GM23338 (cell line): ENCODE measurements at regions not wholly inside any gene's neighbourhood (a gene's known extent, or its start where the extent isn't known, plus 50 kb on each side); places are given as distances from the start of the nearest gene placed in this dataset.

Experiments
- ATAC-seq: fragments of 200-7000 bp; cut with Tn5 transposase; 3 replicates; pipeline ENCODE4 v1.9.1; 2020
- DNase-seq: peaks from one replicate; pipeline ENCODE4 v3.0.0-alpha.2; 2015; ENCODE audit warnings: low spot score
- H2AFZ ChIP-seq: fragments of 200-600 bp; sonication (generic); 2 replicates; pipeline ENCODE4 v1.8.0; 2016; ENCODE audit warnings: antibody characterized with exemption, mild to moderate bottlenecking, moderate library complexity
- H3F3A ChIP-seq: fragments of 200-600 bp; sonication (generic); replicated peaks from 2 replicates; pipeline ENCODE4 v1.8.0; 2017; ENCODE audit warnings: antibody characterized with exemption, mixed run types, low read depth
- H3K27ac ChIP-seq: fragments of 200-600 bp; sonication (generic); 2 replicates; pipeline ENCODE4 v1.6.1; 2016; ENCODE audit warnings: low read depth
- H3K27me3 ChIP-seq: fragments of 200-600 bp; sonication (generic); 2 replicates; pipeline ENCODE4 v1.8.0; 2016; ENCODE audit warnings: mild to moderate bottlenecking, mixed run types, moderate library complexity; ENCODE audit not compliant: insufficient read depth
- H3K36me3 ChIP-seq: fragments of 200-600 bp; sonication (generic); 2 replicates; pipeline ENCODE4 v1.8.0; 2016; ENCODE audit warnings: mild to moderate bottlenecking; ENCODE audit not compliant: insufficient read depth
- H3K4me1 ChIP-seq: fragments of 200-600 bp; sonication (generic); 2 replicates; pipeline ENCODE4 v1.8.0; 2016; ENCODE audit warnings: mild to moderate bottlenecking, moderate library complexity; ENCODE audit not compliant: insufficient read depth
- H3K4me2 ChIP-seq: fragments of 200-600 bp; sonication (generic); 2 replicates; pipeline ENCODE4 v1.7.1; 2017; ENCODE audit warnings: mixed run types
- H3K4me3 ChIP-seq: fragments of 200-600 bp; sonication (generic); 2 replicates; pipeline ENCODE4 v1.6.1; 2016; ENCODE audit warnings: mixed run types
- H3K79me2 ChIP-seq: fragments of 200-600 bp; sonication (generic); replicated peaks from 2 replicates; pipeline ENCODE4 v1.8.0; 2017; ENCODE audit warnings: mild to moderate bottlenecking; ENCODE audit not compliant: insufficient read depth
- H3K9me2 ChIP-seq: fragments of 200-600 bp; sonication (generic); 2 replicates; pipeline ENCODE4 v1.8.0; 2017; ENCODE audit not compliant: insufficient read depth
- H4K20me1 ChIP-seq: fragments of 200-600 bp; sonication (generic); replicated peaks from 2 replicates; pipeline ENCODE4 v1.8.0; 2017; ENCODE audit warnings: mild to moderate bottlenecking; ENCODE audit not compliant: insufficient read depth
- H3K27ac Mint-ChIP-seq: 2 replicates; pipeline ENCODE4 v1.8.0; 2020; ENCODE audit warnings: inconsistent platforms, mild to moderate bottlenecking, moderate library complexity, mixed read lengths
- H3K27me3 Mint-ChIP-seq: 3 replicates; pipeline ENCODE4 v1.8.0; 2022; ENCODE audit warnings: low read depth, mild to moderate bottlenecking, moderate library complexity, mixed read lengths, inconsistent platforms; ENCODE audit not compliant: insufficient read depth, poor library complexity
- H3K36me3 Mint-ChIP-seq: 3 replicates; pipeline ENCODE4 v1.8.0; 2021; ENCODE audit warnings: low read depth, mild to moderate bottlenecking, inconsistent platforms, moderate library complexity, mixed read lengths
- H3K4me1 Mint-ChIP-seq: 3 replicates; pipeline ENCODE4 v1.8.0; 2020; ENCODE audit warnings: mild to moderate bottlenecking, inconsistent platforms, mixed read lengths
- H3K4me3 Mint-ChIP-seq: 3 replicates; pipeline ENCODE4 v1.8.0; 2021; ENCODE audit warnings: moderate library complexity, mild to moderate bottlenecking, inconsistent platforms, mixed read lengths
- H3K9me3 Mint-ChIP-seq: 3 replicates; pipeline ENCODE4 v1.8.0; 2020; ENCODE audit warnings: moderate library complexity, mild to moderate bottlenecking, inconsistent platforms, mixed read lengths
- CREB1 ChIP-seq: fragments of 250-450 bp; sonication (Bioruptor Pico); IDR thresholded peaks from 2 replicates; pipeline ENCODE4 v1.5.0; 2020; ENCODE audit warnings: low read depth, mild to moderate bottlenecking, moderate library complexity
- CTCF ChIP-seq, 2 experiments: fragments of 200-600 bp in 1 of 2; sonication (generic) in 1 of 2; conservative IDR thresholded peaks; 2 replicates each; pipeline versions ENCODE4 v1.5.1 to v1.6.1; 2016 to 2017; ENCODE audit warnings: antibody characterized with exemption in 2 of 2, low read depth in 2 of 2, mild to moderate bottlenecking in 2 of 2, moderate library complexity in 1 of 2
- EZH2 ChIP-seq: fragments of 200-600 bp; sonication (generic); IDR thresholded peaks from one replicate; pipeline ENCODE4 v1.8.0; 2017; ENCODE audit warnings: antibody characterized with exemption, mild to moderate bottlenecking, low read depth; ENCODE audit not compliant: unreplicated experiment
- EZH2phosphoT487 ChIP-seq: fragments of 200-600 bp; sonication (generic); IDR thresholded peaks from one replicate; pipeline ENCODE4 v1.8.1; 2018; ENCODE audit warnings: antibody characterized with exemption; ENCODE audit not compliant: unreplicated experiment
- JUNB ChIP-seq: IDR thresholded peaks from one replicate; pipeline ENCODE4 v1.6.1; 2016; ENCODE audit warnings: antibody characterized with exemption; ENCODE audit not compliant: unreplicated experiment
- NANOG ChIP-seq: IDR thresholded peaks from 2 replicates; pipeline ENCODE4 v1.6.1; 2016; ENCODE audit warnings: antibody characterized with exemption, borderline replicate concordance
- POLR2AphosphoS5 ChIP-seq: IDR thresholded peaks from 2 replicates; pipeline ENCODE4 v1.6.1; 2016; ENCODE audit warnings: antibody characterized with exemption, low read depth
- REST ChIP-seq: IDR thresholded peaks from one replicate; pipeline ENCODE4 v1.6.1; 2018; ENCODE audit warnings: antibody characterized with exemption; ENCODE audit not compliant: unreplicated experiment
- STAT1 ChIP-seq: IDR thresholded peaks from one replicate; pipeline ENCODE4 v1.6.1; 2016; ENCODE audit warnings: antibody characterized with exemption; ENCODE audit not compliant: unreplicated experiment
- ZNF114 ChIP-seq: fragments of 250-450 bp; sonication (Bioruptor Pico); IDR thresholded peaks from 2 replicates; pipeline ENCODE4 v1.5.0; 2020; ENCODE audit warnings: mild to moderate bottlenecking, moderate library complexity
- ZNF331 ChIP-seq: fragments of 250-450 bp; sonication (Bioruptor Pico); IDR thresholded peaks from 2 replicates; pipeline ENCODE4 v1.5.0; 2020; ENCODE audit warnings: low read depth, mild to moderate bottlenecking, moderate library complexity

- no peak for TF ChIP-seq CTCF (conservative IDR thresholded peaks at IDR 0.05; ENCODE audit: low read depth in 2 of 2)
- no peak for TF ChIP-seq EZH2
- TF ChIP-seq CREB1 (CRISPR knock-in tag) = no peak
- TF ChIP-seq JUNB = no peak
These were observed 312.8 kb upstream of the SMIM31 start (continued) for GRCh38 chr4:164441109-164441508.

GRCh38 chr4:164442180-164442579 is 311.8 kb upstream of the SMIM31 start:
- Histone ChIP-seq H3K79me2 (no peaks in the 10 kb centered on the region), H4K20me1 (no peaks in the 10 kb centered on the region), H2AFZ (no peak overlapping the region), H3K4me2 (no peak overlapping the region), H3K4me1 (no peaks in the 10 kb centered on the region), H3K4me3 (no peak overlapping the region), H3K9me2 (peaks cover under 1% of the 10 kb centered on the region; the same call in 1 of the 2 replicates), H3F3A (no peaks in the 10 kb centered on the region), H3K36me3 (no peaks in the 10 kb centered on the region), H3K27ac (no peak overlapping the region), H3K27me3 (no peaks in the 10 kb centered on the region)
- no peak for ATAC-seq
- H3K27ac Mint-ChIP-seq = no peak overlapping the region
- peaks cover 3% of the 10 kb centered on the region for H3K27me3 Mint-ChIP-seq
- H3K36me3 Mint-ChIP-seq = no peaks in the 10 kb centered on the region
- H3K4me3 Mint-ChIP-seq = no peak overlapping the region
- TF ChIP-seq CREB1 (CRISPR knock-in tag) = no peak
- TF ChIP-seq REST = no peak
- no peak for TF ChIP-seq EZH2phosphoT487
- no peak for TF ChIP-seq ZNF331 (CRISPR knock-in tag)
- no peak for TF ChIP-seq POLR2AphosphoS5
- no peak for TF ChIP-seq STAT1
- TF ChIP-seq EZH2 = no peak
- TF ChIP-seq ZNF114 (CRISPR knock-in tag) = no peak
- TF ChIP-seq NANOG = no peak
- no peak for DNase-seq
- peaks cover 2% of the 10 kb centered on the region; the same call in 2 of the 3 replicates for H3K4me1 Mint-ChIP-seq
- no peaks in the 10 kb centered on the region for H3K9me3 Mint-ChIP-seq
